Effector memory CD4-positive, alpha-beta T cell (primary cell): ENCODE measurements at regions not wholly inside any gene's neighbourhood (a gene's known extent, or its start where the extent isn't known, plus 50 kb on each side); places are given as distances from the start of the nearest gene placed in this dataset.
"Not testable (repeated sequence)": the region's sequence is repeated elsewhere in the genome, so short reads cannot be mapped to it uniquely, and the experiment has no call there.

Experiments used
- DNase-seq, 3 donors: peaks; one replicate each; pipeline ENCODE4 v3.0.0-alpha.2; 2020
- H3K27ac ChIP-seq: 2 replicates; pipeline ENCODE4 v1.7.0; 2013; ENCODE audit warnings: mild to moderate bottlenecking, low read length, moderate library complexity; ENCODE audit not compliant: insufficient read depth, poor library complexity, severe bottlenecking
- H3K27me3 ChIP-seq: replicated peaks from 2 replicates; pipeline ENCODE4 v1.7.0; 2013; ENCODE audit warnings: mild to moderate bottlenecking, low read length; ENCODE audit not compliant: insufficient read depth, control insufficient read depth, poor library complexity, severe bottlenecking
- H3K36me3 ChIP-seq: 2 replicates; pipeline ENCODE4 v1.7.0; 2013; ENCODE audit warnings: mild to moderate bottlenecking, low read length, moderate library complexity; ENCODE audit not compliant: control insufficient read depth, insufficient read depth
- H3K4me1 ChIP-seq: 2 replicates; pipeline ENCODE4 v1.7.0; 2013; ENCODE audit warnings: low read length, mild to moderate bottlenecking; ENCODE audit not compliant: control insufficient read depth, insufficient read depth, poor library complexity, severe bottlenecking
- H3K4me3 ChIP-seq: 2 replicates; pipeline ENCODE4 v1.7.0; 2013; ENCODE audit warnings: low read length, low read depth, mild to moderate bottlenecking; ENCODE audit not compliant: insufficient read depth, poor library complexity, severe bottlenecking
- H3K9me3 ChIP-seq: 2 replicates; pipeline ENCODE4 v1.7.0; 2013; ENCODE audit warnings: mild to moderate bottlenecking, low read length, moderate library complexity; ENCODE audit not compliant: control insufficient read depth

GRCh38 chr2:176935543-176936102, 277.0 kb upstream of the HNRNPA3 start:
- no peak for DNase-seq
- Histone ChIP-seq H3K9me3 (no peaks in the 10 kb centered on the region), H3K36me3 (no peaks in the 10 kb centered on the region), H3K4me3 (no peak overlapping the region), H3K27me3 (no peaks in the 10 kb centered on the region), H3K4me1 (no peaks in the 10 kb centered on the region), H3K27ac (no peak overlapping the region)

- Histone ChIP-seq H3K36me3 (no peaks in the 10 kb centered on the region), H3K27ac (no peak overlapping the region), H3K4me3 (no peak overlapping the region), H3K9me3 (no peaks in the 10 kb centered on the region), H3K4me1 (no peaks in the 10 kb centered on the region), H3K27me3 (no peaks in the 10 kb centered on the region)
- DNase-seq = no peak
Measured at GRCh38 chr2:176936410-176936809, 276.2 kb upstream of the HNRNPA3 start.

GRCh38 chr2:176944998-176945397, 267.6 kb upstream of the HNRNPA3 start:
- H3K27me3 ChIP-seq = no peaks in the 10 kb centered on the region
- no peak for DNase-seq
- no peak overlapping the region for H3K27ac ChIP-seq
- no peaks in the 10 kb centered on the region for H3K36me3 ChIP-seq
- no peak overlapping the region for H3K4me3 ChIP-seq
- no peaks in the 10 kb centered on the region for H3K4me1 ChIP-seq
- no peaks in the 10 kb centered on the region for H3K9me3 ChIP-seq

- H3K9me3 ChIP-seq = no peaks in the 10 kb centered on the region
- no peaks in the 10 kb centered on the region for H3K27me3 ChIP-seq
- no peak overlapping the region for H3K4me3 ChIP-seq
- no peak for DNase-seq
- H3K4me1 ChIP-seq = no peaks in the 10 kb centered on the region
- no peak overlapping the region for H3K27ac ChIP-seq
- no peaks in the 10 kb centered on the region for H3K36me3 ChIP-seq
Measured at GRCh38 chr2:176947754-176948153, 264.8 kb upstream of the HNRNPA3 start.

- H3K4me1 ChIP-seq = not testable (repeated sequence)
Measured at GRCh38 chr2:176951218-176951617, 261.4 kb upstream of the HNRNPA3 start.

GRCh38 chr2:176956791-176957190, 255.8 kb upstream of the HNRNPA3 start:
- H3K4me3 ChIP-seq = no peak overlapping the region
- H3K36me3 ChIP-seq = no peaks in the 10 kb centered on the region
- H3K9me3 ChIP-seq = no peaks in the 10 kb centered on the region
- no peak for DNase-seq
- H3K27ac ChIP-seq = no peak overlapping the region
- no peaks in the 10 kb centered on the region for H3K27me3 ChIP-seq
- no peaks in the 10 kb centered on the region for H3K4me1 ChIP-seq

More at GRCh38 chr2:176951218-176951617, 261.4 kb upstream of the HNRNPA3 start:
- not testable (repeated sequence) for H3K4me3 ChIP-seq, H3K27me3 ChIP-seq, DNase-seq, H3K36me3 ChIP-seq, H3K9me3 ChIP-seq, H3K27ac ChIP-seq

GRCh38 chr2:176959614-176960013, 253.0 kb upstream of the HNRNPA3 start:
- Histone ChIP-seq H3K27ac (no peak overlapping the region), H3K9me3 (no peaks in the 10 kb centered on the region), H3K36me3 (no peaks in the 10 kb centered on the region), H3K4me1 (no peaks in the 10 kb centered on the region), H3K27me3 (peaks cover 2% of the 10 kb centered on the region), H3K4me3 (no peak overlapping the region)
- DNase-seq = no peak

- H3K27me3 ChIP-seq = peaks cover 2% of the 10 kb centered on the region
- no peaks in the 10 kb centered on the region for H3K36me3 ChIP-seq
- no peak overlapping the region for H3K27ac ChIP-seq
- H3K4me1 ChIP-seq = no peaks in the 10 kb centered on the region
- H3K4me3 ChIP-seq = no peak overlapping the region
- DNase-seq = no peak
- H3K9me3 ChIP-seq = no peaks in the 10 kb centered on the region
Measured at GRCh38 chr2:176960061-176960460, 252.5 kb upstream of the HNRNPA3 start.

GRCh38 chr2:176960736-176961520, 251.7 kb upstream of the HNRNPA3 start:
- Histone ChIP-seq H3K4me3 (no peak overlapping the region), H3K4me1 (no peaks in the 10 kb centered on the region), H3K36me3 (no peaks in the 10 kb centered on the region), H3K27me3 (peaks cover 2% of the 10 kb centered on the region), H3K27ac (no peak overlapping the region), H3K9me3 (no peaks in the 10 kb centered on the region)
- no peak for DNase-seq

GRCh38 chr2:176961775-176962619, 250.6 kb upstream of the HNRNPA3 start:
- H3K4me3 ChIP-seq = no peak overlapping the region

More at GRCh38 chr2:176961775-176962619, 250.6 kb upstream of the HNRNPA3 start:
- Histone ChIP-seq H3K27me3 (peaks cover 2% of the 10 kb centered on the region), H3K9me3 (no peaks in the 10 kb centered on the region), H3K4me1 (no peaks in the 10 kb centered on the region), H3K27ac (no peak overlapping the region), H3K36me3 (no peaks in the 10 kb centered on the region)
- DNase-seq = no peak
